ENCODE measurements at regions not wholly inside any gene's neighbourhood (a gene's known extent, or its start where the extent isn't known, plus 50 kb on each side); places are given as distances from the start of the nearest gene placed in this dataset.

- TF ChIP-seq POLR2A (IDR thresholded peaks at IDR 0.05): no peak
- TF ChIP-seq POLR2AphosphoS5 (IDR thresholded peaks at IDR 0.05): no peak
- no peak for TF ChIP-seq CTCF (IDR thresholded peaks at IDR 0.05)
Measured at GRCh38 chr1:195075973-195076372, 1532.3 kb downstream of the KCNT2 start.
